ENCODE measurements at regions not wholly inside any gene's neighbourhood (a gene's known extent, or its start where the extent isn't known, plus 50 kb on each side); places are given as distances from the start of the nearest gene placed in this dataset.

DNA sequence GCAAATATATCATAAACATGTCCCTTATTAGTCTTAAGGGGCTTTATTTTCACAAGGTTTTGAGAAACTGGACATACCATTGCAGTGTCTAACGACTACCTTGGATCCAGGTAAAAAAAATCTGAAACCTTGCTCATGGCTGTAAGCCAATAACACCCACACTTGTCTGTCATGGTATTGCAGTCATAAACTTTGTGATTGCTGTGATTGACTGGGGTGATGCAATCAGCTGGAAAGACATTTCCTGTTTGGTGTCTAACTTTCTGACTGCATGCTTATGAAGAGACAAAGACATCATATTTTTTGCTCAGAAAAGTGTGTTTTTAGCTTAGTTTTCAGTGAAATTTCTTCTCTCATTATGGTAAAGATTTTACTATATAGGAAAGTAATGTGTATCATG, 635.0 kb downstream of the TSN start:
- DNase-seq (ENCODE audit: low spot score), result no peak

- no peak for DNase-seq (ENCODE audit: low spot score)
Measured at GRCh38 chr2:122391726-122392125, 636.3 kb downstream of the TSN start.

- DNase-seq (ENCODE audit: low spot score), result no peak
Measured at GRCh38 chr2:122395687-122396086, 640.2 kb downstream of the TSN start.

DNA sequence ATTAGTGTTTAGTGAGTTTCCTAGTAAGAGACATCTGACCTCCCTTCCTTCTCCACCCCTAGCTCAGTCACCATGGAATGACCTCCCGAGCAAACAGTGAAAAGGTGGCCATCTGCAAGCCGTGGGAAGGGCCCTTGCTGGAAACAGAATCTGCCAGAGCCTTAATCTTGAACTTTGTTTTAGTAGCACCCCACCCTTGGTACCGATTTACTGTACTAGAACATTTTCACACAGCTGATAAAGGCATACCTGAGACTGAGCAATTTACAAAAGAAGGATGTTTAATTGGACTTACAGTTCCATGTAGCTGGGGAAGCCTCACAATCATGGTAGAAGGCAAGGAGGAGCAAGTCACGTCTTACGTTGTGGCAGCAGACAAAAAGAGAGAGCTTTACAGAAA, 655.8 kb downstream of the TSN start:
- no peak for DNase-seq (ENCODE audit: low spot score)

- DNase-seq (ENCODE audit: low spot score), result no peak
Measured at GRCh38 chr2:122412360-122412759, 656.9 kb downstream of the TSN start.

DNA sequence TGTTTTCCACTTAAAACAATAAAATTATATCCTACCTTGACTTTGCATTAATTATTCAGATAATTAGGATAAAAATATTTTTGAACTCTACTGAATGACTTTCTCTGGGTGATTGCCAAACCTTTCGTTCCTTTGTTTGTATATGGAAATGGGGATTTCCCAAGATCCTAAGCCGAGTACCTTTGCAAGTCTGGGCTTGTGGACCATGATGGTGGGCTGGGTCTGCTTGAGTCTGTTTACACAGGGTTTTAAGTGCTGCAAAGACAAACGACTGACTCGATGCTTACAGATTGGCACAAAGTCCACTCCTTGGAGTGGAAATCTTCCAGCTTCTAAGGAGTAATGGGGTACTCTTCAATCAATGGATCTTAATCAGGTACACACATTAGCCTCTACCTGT, 659.5 kb downstream of the TSN start:
- no peak for DNase-seq (ENCODE audit: low spot score)

DNA sequence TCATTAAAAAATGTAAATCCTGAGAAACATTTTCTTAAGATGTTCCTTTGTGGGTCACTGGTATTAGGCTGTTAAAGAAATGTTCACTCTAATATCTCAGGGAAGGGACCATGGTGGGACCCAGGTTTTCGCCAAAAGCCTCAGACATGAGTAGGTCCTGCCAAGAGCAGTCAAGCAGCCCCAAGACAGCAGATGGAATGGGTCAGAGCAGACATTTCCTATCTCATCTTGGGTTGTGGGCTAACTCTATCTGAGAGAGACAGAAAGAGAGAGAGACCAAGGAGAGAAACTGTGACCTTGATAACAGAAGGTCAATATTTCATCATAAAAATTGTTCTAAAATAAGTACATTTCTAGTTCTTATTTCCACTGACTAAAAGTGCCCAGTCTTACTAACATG, 661.7 kb downstream of the TSN start:
- no peak for DNase-seq (ENCODE audit: low spot score)

GRCh38 chr2:122421775-122422174, 666.3 kb downstream of the TSN start:
- no peak for DNase-seq (ENCODE audit: low spot score)

DNA sequence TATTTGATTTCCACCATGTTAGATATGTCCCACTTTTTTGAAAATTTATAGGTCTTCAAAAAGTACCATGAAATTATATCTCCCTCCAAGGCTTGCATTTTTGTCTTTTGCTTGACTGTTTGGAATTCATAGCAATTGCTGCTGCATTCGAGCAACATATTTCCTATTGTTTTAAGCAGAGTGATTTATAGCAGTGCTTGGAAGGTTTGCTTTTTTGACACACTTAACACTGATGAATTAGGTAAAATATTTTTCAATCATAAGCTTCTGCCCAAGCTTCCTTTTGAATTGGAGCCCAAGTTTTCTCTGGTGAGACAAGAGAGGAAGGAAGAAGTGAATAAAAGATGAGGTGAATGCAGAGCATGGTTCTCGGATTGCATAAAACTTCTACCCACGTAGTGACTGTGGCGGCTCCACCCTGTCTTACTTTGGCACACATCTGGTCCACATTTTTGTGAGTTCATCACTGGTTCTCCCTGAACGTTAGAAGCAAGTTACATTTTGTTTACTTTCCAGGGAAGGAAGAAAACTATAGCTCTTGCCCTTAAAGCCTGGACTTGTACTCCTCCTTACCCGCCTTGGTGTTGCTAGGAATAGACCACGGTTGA, 667.0 kb downstream of the TSN start:
- no peak for DNase-seq (ENCODE audit: low spot score)

DNA sequence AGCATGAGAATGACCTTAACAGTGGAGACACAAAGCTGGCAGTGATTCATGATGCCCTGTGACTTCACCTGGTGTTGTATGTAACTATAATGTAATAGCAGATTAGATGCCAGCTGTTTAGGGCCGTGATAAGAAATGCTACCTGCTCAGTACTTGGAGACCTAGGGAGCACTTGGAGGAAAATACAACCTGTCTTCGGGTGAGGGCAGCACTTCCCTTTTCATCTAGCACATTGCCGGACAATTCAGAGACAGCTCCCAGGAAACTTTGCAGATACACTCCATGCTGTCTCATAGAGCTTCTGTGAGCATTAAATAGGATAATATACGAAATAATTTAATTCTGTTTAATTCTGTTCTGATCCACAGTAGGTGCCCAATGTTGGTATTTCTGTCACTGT, 668.5 kb downstream of the TSN start:
- no peak for DNase-seq (ENCODE audit: low spot score)

GRCh38 chr2:122433123-122433754, 677.8 kb downstream of the TSN start:
- no peak for DNase-seq (ENCODE audit: low spot score)

DNA sequence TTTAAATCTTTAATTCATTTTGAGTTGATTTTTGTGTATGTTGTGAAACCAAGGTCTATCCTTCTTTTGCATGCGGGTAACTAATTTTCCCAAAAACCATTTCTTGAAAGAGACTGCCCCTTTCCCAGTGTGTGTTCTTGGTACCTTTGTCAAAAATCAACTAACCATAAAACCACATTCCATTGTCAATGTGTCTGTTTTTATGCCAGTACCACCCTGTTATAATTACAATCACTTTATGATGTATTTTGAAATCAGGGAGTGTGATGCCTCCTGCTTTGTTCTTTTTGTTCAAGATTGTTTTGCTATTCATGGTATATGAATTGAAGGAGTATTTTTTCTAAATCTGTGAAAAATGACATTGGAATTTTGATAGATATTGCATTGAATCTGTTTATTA, 689.6 kb downstream of the TSN start:
- DNase-seq (ENCODE audit: low spot score), result no peak

GRCh38 chr2:122446761-122447160, 691.3 kb downstream of the TSN start:
- DNase-seq (ENCODE audit: low spot score), result no peak

DNA sequence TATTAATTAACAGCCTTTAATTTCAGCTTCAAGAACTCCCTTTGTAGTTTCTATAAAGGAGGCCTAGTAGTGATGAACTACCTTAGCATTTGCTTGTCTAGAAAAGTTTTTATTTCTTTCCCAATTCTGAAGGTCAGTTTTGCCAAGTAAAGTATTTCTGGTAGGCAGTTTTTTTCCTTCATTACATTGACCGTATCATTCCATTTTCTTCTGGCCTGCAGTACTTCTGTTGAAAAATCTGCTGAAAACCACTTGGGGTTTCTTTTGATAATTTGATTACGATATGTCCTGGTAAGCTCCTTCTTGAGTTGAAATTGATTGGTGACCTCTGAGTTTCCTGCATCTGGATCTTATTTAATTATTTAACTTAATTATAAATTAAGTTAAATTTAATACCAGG, 691.8 kb downstream of the TSN start:
- DNase-seq (ENCODE audit: low spot score), result no peak

- no peak for DNase-seq (ENCODE audit: low spot score)
Measured at GRCh38 chr2:122451040-122451439, 695.6 kb downstream of the TSN start.

GRCh38 chr2:122451697-122452096, 696.2 kb downstream of the TSN start:
- DNase-seq (ENCODE audit: low spot score), result no peak

DNA sequence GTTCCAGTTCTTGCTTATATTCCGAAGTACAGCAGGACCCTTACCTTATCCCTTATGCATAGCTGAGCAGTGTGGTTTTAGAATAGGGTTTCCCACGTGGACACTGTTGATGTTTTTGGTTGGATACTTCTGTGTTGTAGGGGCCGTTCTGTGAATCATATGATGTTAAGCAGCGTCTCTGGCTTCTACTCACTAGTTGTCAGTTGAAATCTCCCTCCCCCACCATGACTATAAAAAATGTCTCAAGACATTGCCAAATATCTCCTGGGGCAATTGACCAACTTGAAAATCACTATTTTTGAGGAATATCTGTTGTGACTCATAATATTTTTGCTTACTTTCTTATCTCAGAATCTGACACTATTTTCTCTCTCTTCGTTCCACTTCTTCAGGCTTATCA, 713.7 kb downstream of the TSN start:
- DNase-seq (ENCODE audit: low spot score), result no peak

GRCh38 chr2:122471753-122472152, 716.3 kb downstream of the TSN start:
- DNase-seq (ENCODE audit: low spot score), result no peak

GRCh38 chr2:122478117-122478516, 722.7 kb downstream of the TSN start:
- DNase-seq (ENCODE audit: low spot score), result no peak

DNA sequence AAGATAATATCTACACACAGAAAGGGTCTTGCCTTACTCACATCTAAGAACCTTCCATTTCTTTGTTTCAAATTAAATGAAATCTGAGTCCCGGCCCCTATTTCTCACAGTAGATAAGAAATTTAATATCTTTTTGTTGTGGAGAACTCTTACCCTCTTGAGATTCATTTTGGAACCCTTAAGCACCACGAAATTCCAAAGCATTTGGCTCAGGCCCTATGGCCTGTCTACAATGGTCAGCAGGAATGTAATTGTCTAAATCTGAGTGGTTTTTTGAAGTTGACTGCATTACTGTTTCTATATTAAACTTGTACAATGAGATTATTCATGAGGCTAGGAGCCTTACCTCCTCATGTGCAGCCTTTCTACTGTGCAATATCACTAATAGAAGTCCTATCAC, 723.3 kb downstream of the TSN start:
- DNase-seq (ENCODE audit: low spot score), result no peak

- no peak for DNase-seq (ENCODE audit: low spot score)
Measured at GRCh38 chr2:122480501-122481243, 725.2 kb downstream of the TSN start.

- DNase-seq (ENCODE audit: low spot score), result no peak
Measured at GRCh38 chr2:122481244-122481622, 725.8 kb downstream of the TSN start.

DNA sequence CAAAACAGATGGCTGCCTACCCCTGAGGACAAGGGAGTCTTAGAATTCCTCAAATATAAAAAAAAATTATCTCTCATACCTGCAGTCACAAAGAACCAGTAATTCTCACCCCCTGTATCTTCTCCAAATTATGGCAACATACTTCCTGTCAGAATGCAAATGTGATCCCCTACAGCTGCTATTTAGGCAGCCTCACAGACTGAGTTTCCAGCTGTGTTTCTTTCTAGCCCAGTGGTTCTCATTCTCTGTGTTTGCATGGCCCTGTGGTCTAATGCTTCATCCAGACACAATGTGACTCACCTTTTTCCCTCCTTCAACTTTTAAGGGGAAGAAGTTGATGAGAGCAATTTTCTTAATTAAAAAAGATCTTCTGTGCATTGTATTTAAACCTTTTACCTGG, 726.3 kb downstream of the TSN start:
- DNase-seq (ENCODE audit: low spot score), result no peak

Measured in ureter (tissue), 1 donor.